ENCODE measurements at regions not wholly inside any gene's neighbourhood (a gene's known extent, or its start where the extent isn't known, plus 50 kb on each side); places are given as distances from the start of the nearest gene placed in this dataset.
"Not testable (repeated sequence)": the region's sequence is repeated elsewhere in the genome, so short reads cannot be mapped to it uniquely, and the experiment has no call there.

DNA sequence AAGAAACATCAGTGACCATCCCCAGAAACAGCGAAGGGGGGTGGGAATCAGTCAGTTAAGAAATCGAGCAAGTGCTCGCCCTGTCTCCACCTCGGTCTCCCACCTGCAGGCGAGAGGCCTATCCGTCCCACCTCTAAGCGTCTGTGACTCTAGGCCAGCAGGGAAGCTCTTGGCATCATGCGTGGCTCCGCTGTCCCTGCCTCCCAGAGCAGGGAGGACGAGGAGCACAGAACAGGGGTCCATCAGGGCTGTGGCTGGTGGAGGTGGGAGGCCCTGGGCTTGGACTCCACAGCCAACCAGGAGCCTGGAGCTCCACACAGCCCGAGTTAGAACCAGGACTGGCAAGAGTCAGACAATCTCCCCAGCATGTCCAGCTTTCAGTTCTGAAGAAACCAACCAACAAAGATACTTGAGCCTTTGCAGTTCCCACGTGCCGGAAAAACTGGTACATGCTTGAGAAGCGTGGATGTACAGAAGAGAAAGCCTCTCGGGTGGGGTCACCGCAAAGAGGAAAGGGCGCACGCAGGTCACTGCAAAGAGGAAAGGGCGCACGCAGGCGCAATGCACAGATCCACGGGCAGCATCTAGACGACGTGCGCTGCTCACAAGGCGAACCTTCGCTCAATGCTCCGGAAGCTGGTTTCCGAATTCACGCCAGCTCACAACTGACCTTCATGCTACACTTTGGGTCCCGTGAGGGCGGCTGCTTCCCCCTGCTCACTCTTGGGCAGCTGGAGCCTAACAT, 104.5 kb upstream of the ALKAL2 start:
- Mint-ChIP-seq H3K36me3 (ENCODE audit: low read depth) (no peaks in the 10 kb centered on the region), H3K9me3 (no peaks in the 10 kb centered on the region), H3K4me3 (no peak overlapping the region), H3K27ac (no peak overlapping the region), H3K4me1 (no peaks in the 10 kb centered on the region), H3K27me3 (ENCODE audit: insufficient read depth) (peaks cover 2% of the 10 kb centered on the region)
- H3K9ac ChIP-seq (ENCODE audit: extremely low read depth, low read length, poor library complexity, severe bottlenecking): no peak overlapping the region
- H3K27me3 ChIP-seq (ENCODE audit: control insufficient read depth, insufficient read depth, low read length, poor library complexity, severe bottlenecking): no peaks in the 10 kb centered on the region
- H3K27ac ChIP-seq (ENCODE audit: low read depth, low read length): no peak overlapping the region
- 89 to 90% methylated on average over 21 to 32 of the region's 32 CpGs for WGBS, 2 experiments (ENCODE audit: insufficient coverage in 1 of 2, insufficient read length in 1 of 2)
- TF ChIP-seq, protein P1, sequence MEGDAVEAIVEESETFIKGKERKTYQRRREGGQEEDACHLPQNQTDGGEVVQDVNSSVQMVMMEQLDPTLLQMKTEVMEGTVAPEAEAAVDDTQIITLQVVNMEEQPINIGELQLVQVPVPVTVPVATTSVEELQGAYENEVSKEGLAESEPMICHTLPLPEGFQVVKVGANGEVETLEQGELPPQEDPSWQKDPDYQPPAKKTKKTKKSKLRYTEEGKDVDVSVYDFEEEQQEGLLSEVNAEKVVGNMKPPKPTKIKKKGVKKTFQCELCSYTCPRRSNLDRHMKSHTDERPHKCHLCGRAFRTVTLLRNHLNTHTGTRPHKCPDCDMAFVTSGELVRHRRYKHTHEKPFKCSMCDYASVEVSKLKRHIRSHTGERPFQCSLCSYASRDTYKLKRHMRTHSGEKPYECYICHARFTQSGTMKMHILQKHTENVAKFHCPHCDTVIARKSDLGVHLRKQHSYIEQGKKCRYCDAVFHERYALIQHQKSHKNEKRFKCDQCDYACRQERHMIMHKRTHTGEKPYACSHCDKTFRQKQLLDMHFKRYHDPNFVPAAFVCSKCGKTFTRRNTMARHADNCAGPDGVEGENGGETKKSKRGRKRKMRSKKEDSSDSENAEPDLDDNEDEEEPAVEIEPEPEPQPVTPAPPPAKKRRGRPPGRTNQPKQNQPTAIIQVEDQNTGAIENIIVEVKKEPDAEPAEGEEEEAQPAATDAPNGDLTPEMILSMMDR (conservative IDR thresholded peaks at IDR 0.05): no peak
- H3K9me3 ChIP-seq (ENCODE audit: control insufficient read depth, low read length): peaks cover 10% of the 10 kb centered on the region
- DNase-seq: peak; percentile 59
- no peak overlapping the region for H3K4me3 ChIP-seq (ENCODE audit: low read length)
- H3K4me1 ChIP-seq (ENCODE audit: control insufficient read depth, insufficient read depth, low read length): no peaks in the 10 kb centered on the region
- H3K36me3 ChIP-seq (ENCODE audit: control insufficient read depth, insufficient read depth, low read length): no peaks in the 10 kb centered on the region

DNA sequence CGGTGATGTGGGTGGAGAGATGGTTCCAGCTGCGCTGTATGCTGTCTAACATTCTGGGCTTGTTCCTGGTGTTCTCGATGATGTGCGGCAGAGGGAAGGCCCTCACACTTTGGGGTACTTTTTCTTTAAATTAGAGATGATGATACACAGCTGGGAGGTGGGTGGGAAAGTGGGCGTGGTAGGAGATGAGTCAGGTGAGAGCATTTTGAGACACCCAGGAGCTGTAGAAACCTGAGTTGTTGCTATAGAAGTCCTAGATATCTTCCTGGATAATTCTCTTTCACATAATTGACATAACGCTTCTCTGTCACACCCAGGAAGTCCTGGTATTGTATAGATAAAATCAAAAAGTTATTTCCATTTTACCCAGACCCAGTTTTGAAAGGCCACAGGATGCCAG, 103.8 kb upstream of the ALKAL2 start:
- DNase-seq: peak; percentile 46
- Mint-ChIP-seq H3K27ac (no peak overlapping the region), H3K4me3 (no peak overlapping the region), H3K9me3 (no peaks in the 10 kb centered on the region), H3K27me3 (ENCODE audit: insufficient read depth) (peaks cover 2% of the 10 kb centered on the region), H3K4me1 (no peaks in the 10 kb centered on the region), H3K36me3 (ENCODE audit: low read depth) (no peaks in the 10 kb centered on the region)
- Histone ChIP-seq H3K27me3 (ENCODE audit: control insufficient read depth, insufficient read depth, low read length, poor library complexity, severe bottlenecking) (no peaks in the 10 kb centered on the region), H3K9ac (ENCODE audit: extremely low read depth, low read length, poor library complexity, severe bottlenecking) (no peak overlapping the region), H3K27ac (ENCODE audit: low read depth, low read length) (no peak overlapping the region), H3K4me3 (ENCODE audit: low read length) (no peak overlapping the region), H3K4me1 (ENCODE audit: control insufficient read depth, insufficient read depth, low read length) (no peaks in the 10 kb centered on the region), H3K36me3 (ENCODE audit: control insufficient read depth, insufficient read depth, low read length) (no peaks in the 10 kb centered on the region), H3K9me3 (ENCODE audit: control insufficient read depth, low read length) (peaks cover 10% of the 10 kb centered on the region)
- TF ChIP-seq, protein P1 (conservative IDR thresholded peaks at IDR 0.05): no peak
- 95 to 100% methylated on average over 4 to 6 of the region's 6 CpGs for WGBS, 2 experiments (ENCODE audit: insufficient coverage in 1 of 2, insufficient read length in 1 of 2)

DNA sequence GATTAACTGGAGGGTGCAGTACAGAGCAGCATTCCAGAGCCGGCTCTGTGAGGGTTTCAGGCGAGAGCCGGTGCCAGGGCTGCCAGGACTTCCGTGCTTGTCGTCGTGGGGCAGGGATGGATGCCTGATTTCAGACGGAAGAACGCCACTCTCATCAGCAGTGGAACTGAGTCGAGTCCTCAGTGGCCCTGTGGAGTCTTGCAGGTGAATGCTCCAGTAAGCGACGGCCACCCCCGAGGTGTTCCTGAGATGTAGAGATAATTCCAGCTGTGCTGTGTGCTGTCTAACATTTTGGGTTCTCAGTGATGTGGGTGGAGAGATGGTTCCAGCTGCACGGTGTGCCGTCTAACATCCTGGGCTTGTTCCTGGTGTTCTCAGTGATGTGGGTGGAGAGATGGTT, 103.1 kb upstream of the ALKAL2 start:
- Mint-ChIP-seq H3K36me3 (ENCODE audit: low read depth) (no peaks in the 10 kb centered on the region), H3K9me3 (no peaks in the 10 kb centered on the region), H3K4me3 (no peak overlapping the region), H3K27ac (no peak overlapping the region), H3K4me1 (no peaks in the 10 kb centered on the region), H3K27me3 (ENCODE audit: insufficient read depth) (peaks cover 2% of the 10 kb centered on the region)
- Histone ChIP-seq H3K9me3 (ENCODE audit: control insufficient read depth, low read length) (peaks cover 10% of the 10 kb centered on the region), H3K9ac (ENCODE audit: extremely low read depth, low read length, poor library complexity, severe bottlenecking) (no peak overlapping the region), H3K27ac (ENCODE audit: low read depth, low read length) (no peak overlapping the region), H3K36me3 (ENCODE audit: control insufficient read depth, insufficient read depth, low read length) (no peaks in the 10 kb centered on the region), H3K27me3 (ENCODE audit: control insufficient read depth, insufficient read depth, low read length, poor library complexity, severe bottlenecking) (no peaks in the 10 kb centered on the region), H3K4me3 (ENCODE audit: low read length) (no peak overlapping the region), H3K4me1 (ENCODE audit: control insufficient read depth, insufficient read depth, low read length) (no peaks in the 10 kb centered on the region)
- 88 to 94% methylated on average over 7 to 14 of the region's 14 CpGs for WGBS, 2 experiments (ENCODE audit: insufficient coverage in 1 of 2, insufficient read length in 1 of 2)
- TF ChIP-seq, protein P1 (conservative IDR thresholded peaks at IDR 0.05): no peak
- DNase-seq: peak; percentile 42

DNA sequence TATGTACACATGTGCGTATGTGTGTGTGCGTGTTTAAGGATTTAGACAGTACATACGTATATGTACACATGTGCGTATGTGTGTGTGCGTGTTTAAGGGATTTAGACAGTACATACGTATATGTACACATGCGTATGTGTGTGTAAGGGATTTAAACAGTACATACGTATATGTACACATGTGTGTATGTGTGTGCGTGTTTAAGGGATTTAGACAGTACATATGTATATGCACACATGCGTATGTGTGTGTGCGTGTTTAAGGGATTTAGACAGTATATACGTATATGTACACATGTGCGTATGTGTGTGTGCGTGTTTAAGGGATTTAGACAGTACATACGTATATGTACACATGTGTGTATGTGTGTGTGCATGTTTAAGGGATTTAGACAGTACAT, 102.1 kb upstream of the ALKAL2 start:
- not testable (repeated sequence) for H3K27ac Mint-ChIP-seq; H3K27me3 Mint-ChIP-seq (ENCODE audit: insufficient read depth); H3K9me3 Mint-ChIP-seq; H3K4me3 Mint-ChIP-seq; H3K27ac ChIP-seq (ENCODE audit: low read depth, low read length); H3K36me3 ChIP-seq (ENCODE audit: control insufficient read depth, insufficient read depth, low read length); H3K4me1 ChIP-seq (ENCODE audit: control insufficient read depth, insufficient read depth, low read length); H3K4me3 ChIP-seq (ENCODE audit: low read length); H3K27me3 ChIP-seq (ENCODE audit: control insufficient read depth, insufficient read depth, low read length, poor library complexity, severe bottlenecking); H3K36me3 Mint-ChIP-seq (ENCODE audit: low read depth); H3K4me1 Mint-ChIP-seq; H3K9ac ChIP-seq (ENCODE audit: extremely low read depth, low read length, poor library complexity, severe bottlenecking); H3K9me3 ChIP-seq (ENCODE audit: control insufficient read depth, low read length); DNase-seq
- 95 to 96% methylated on average over 15 of the region's 15 CpGs for WGBS, 2 experiments (ENCODE audit: insufficient coverage in 1 of 2, insufficient read length in 1 of 2)

DNA sequence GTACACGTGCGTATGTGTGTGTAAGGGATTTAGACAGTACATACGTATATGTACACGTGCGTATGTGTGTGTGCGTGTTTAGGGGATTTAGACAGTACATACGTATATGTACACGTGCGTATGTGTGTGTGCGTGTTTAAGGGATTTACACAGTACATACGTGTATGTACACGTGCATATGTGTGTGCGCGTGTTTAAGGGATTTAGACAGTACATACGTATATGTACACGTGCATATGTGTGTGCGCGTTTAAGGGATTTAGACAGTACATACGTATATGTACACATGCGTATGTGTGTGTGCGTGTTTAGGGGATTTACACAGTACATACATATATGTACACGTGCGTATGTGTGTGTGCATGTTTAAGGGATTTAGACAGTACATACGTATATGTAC, 100.9 kb upstream of the ALKAL2 start:
- not testable (repeated sequence) for H3K27me3 ChIP-seq (ENCODE audit: control insufficient read depth, insufficient read depth, low read length, poor library complexity, severe bottlenecking); H3K27ac ChIP-seq (ENCODE audit: low read depth, low read length); H3K27me3 Mint-ChIP-seq (ENCODE audit: insufficient read depth); H3K36me3 Mint-ChIP-seq (ENCODE audit: low read depth); H3K27ac Mint-ChIP-seq; H3K9ac ChIP-seq (ENCODE audit: extremely low read depth, low read length, poor library complexity, severe bottlenecking); H3K4me1 Mint-ChIP-seq; H3K4me3 Mint-ChIP-seq; H3K4me1 ChIP-seq (ENCODE audit: control insufficient read depth, insufficient read depth, low read length); H3K36me3 ChIP-seq (ENCODE audit: control insufficient read depth, insufficient read depth, low read length); DNase-seq; H3K9me3 ChIP-seq (ENCODE audit: control insufficient read depth, low read length); H3K9me3 Mint-ChIP-seq; H3K4me3 ChIP-seq (ENCODE audit: low read length)
- WGBS, 2 experiments (ENCODE audit: insufficient coverage in 1 of 2, insufficient read length in 1 of 2): 96 to 97% methylated on average over 24 of the region's 24 CpGs
